Nucleus accumbens (tissue), 56 donors: ENCODE measurements at regions not wholly inside any gene's neighbourhood (a gene's known extent, or its start where the extent isn't known, plus 50 kb on each side); places are given as distances from the start of the nearest gene placed in this dataset.
"Not testable (repeated sequence)": the region's sequence is repeated elsewhere in the genome, so short reads cannot be mapped to it uniquely, and the experiment has no call there.

Experiments used
- DNase-seq, 56 donors: peaks; one replicate each; lab custom pipeline; 2025; lab: John Stamatoyannopoulos, UW

GRCh38 chr10:33965795-33966581 lies 631.5 kb upstream of the NRP1 start:
- no peak for DNase-seq

- DNase-seq = no peak
Measured at GRCh38 chr10:33963729-33964128, 629.3 kb upstream of the NRP1 start.

- not testable (repeated sequence) for DNase-seq
Measured at GRCh38 chr10:33956322-33956721, 621.9 kb upstream of the NRP1 start.

- DNase-seq = no peak
Measured at GRCh38 chr10:33955676-33956075, 621.2 kb upstream of the NRP1 start.

GRCh38 chr10:33952692-33953360 lies 618.4 kb upstream of the NRP1 start:
- DNase-seq = no peak

GRCh38 chr10:33950206-33950605 lies 615.7 kb upstream of the NRP1 start:
- no peak for DNase-seq

GRCh38 chr10:33947544-33947943 lies 613.1 kb upstream of the NRP1 start:
- no peak for DNase-seq

GRCh38 chr10:33945051-33945450 lies 610.6 kb upstream of the NRP1 start:
- no peak for DNase-seq

GRCh38 chr10:33942508-33942907 lies 608.0 kb upstream of the NRP1 start:
- no peak for DNase-seq

GRCh38 chr10:33939892-33940291 lies 605.4 kb upstream of the NRP1 start:
- no peak for DNase-seq

GRCh38 chr10:33939410-33939809 lies 604.9 kb upstream of the NRP1 start:
- DNase-seq = no peak

- DNase-seq = no peak
Measured at GRCh38 chr10:33938001-33938400, 603.5 kb upstream of the NRP1 start.

GRCh38 chr10:33937036-33937730 lies 602.7 kb upstream of the NRP1 start:
- no peak for DNase-seq

- DNase-seq = no peak
Measured at GRCh38 chr10:33935350-33935749, 600.9 kb upstream of the NRP1 start.

GRCh38 chr10:33930079-33930478 lies 595.6 kb upstream of the NRP1 start:
- DNase-seq = no peak

- no peak for DNase-seq
Measured at GRCh38 chr10:33927347-33927746, 592.9 kb upstream of the NRP1 start.

GRCh38 chr10:33921970-33922605 lies 587.6 kb upstream of the NRP1 start:
- DNase-seq = no peak

- DNase-seq = no peak
Measured at GRCh38 chr10:33920351-33920750, 585.9 kb upstream of the NRP1 start.

GRCh38 chr10:33919244-33919643 lies 584.8 kb upstream of the NRP1 start:
- DNase-seq = no peak

GRCh38 chr10:33917069-33917780 lies 582.8 kb upstream of the NRP1 start:
- DNase-seq = no peak
